ENCODE measurements at regions not wholly inside any gene's neighbourhood (a gene's known extent, or its start where the extent isn't known, plus 50 kb on each side); places are given as distances from the start of the nearest gene placed in this dataset.

DNA sequence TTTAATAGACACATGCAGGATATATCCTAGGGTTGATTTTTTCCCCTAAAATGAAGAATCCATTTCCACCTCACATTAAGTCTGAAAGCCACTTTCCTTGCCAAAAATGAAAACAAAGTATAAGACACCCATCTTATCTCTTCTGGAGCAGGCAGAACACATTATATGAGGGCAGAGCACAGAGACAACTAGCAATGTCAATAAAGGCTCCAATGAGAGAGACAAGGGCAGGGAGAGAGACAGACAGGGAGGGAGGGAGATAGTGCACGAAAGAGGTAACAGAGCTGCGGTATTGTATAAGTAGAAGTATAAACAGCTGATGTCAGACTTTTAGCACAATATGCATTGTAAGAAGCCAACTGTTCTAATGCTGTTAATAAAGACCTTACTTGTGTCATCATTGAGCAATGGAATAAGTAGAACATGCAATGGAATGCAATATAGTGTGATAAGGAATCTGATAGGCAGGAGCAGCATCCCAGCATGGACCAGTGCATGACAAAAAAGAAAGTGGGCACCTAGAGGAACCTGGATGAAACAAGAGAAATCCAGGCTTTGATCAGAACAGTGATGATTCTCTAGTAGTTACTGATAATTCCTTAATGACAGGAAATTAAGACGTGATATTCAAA, 150.6 kb upstream of the TCF4 start:
- ATAC-seq (no peak), FAIRE-seq (no peak), DNase-seq (ENCODE audit: low read depth, low spot score) (no peak)
- Histone ChIP-seq H3K27ac (ENCODE audit: control insufficient read depth, insufficient read depth) (no peak overlapping the region), H4K20me1 (ENCODE audit: control insufficient read depth, insufficient read depth) (no peaks in the 10 kb centered on the region), H3K36me3 (ENCODE audit: control insufficient read depth in 2 of 2, insufficient read depth in 2 of 2, low read length in 1 of 2) (no peaks in the 10 kb centered on the region), H3K9ac (ENCODE audit: control insufficient read depth, insufficient read depth, low read length) (no peak overlapping the region), H2AFZ (ENCODE audit: control insufficient read depth, low read depth, low read length) (no peak overlapping the region), H3K4me2 (ENCODE audit: control insufficient read depth, insufficient read depth) (no peak overlapping the region), H3K4me1 (ENCODE audit: control insufficient read depth, insufficient read depth, low read length) (no peaks in the 10 kb centered on the region), H3K79me2 (ENCODE audit: control insufficient read depth, insufficient read depth, low read length) (no peaks in the 10 kb centered on the region), H3K27me3 (replicated peaks in 1 of 2; ENCODE audit: control insufficient read depth in 2 of 2, insufficient read depth in 2 of 2, low read length in 1 of 2) (no peaks in the 10 kb centered on the region), H3K4me3 (no peak overlapping the region), H3K9me3 (replicated peaks; ENCODE audit: control insufficient read depth, insufficient read depth, low read length) (no peaks in the 10 kb centered on the region)
- ChIA-PET SMC1A (ENCODE audit: uncharacterized antibody, unreplicated experiment) (no interaction called here), CTCF (no interaction called here), RAD21 (ENCODE audit: unreplicated experiment) (no interaction called here), POLR2A (no interaction called here)
- TF ChIP-seq CHD1 (IDR thresholded peaks at IDR 0.05; ENCODE audit: low read depth, low read length), result no peak
- TF ChIP-seq E2F4 (IDR thresholded peaks at IDR 0.05; ENCODE audit: low read depth, low read length), result no peak
- TF ChIP-seq SREBF1 (IDR thresholded peaks at IDR 0.05; ENCODE audit: low read length), result no peak
- TF ChIP-seq JUNB (IDR thresholded peaks at IDR 0.05), result no peak
- TF ChIP-seq TCF3 (IDR thresholded peaks at IDR 0.05; ENCODE audit: borderline replicate concordance, insufficient read depth, low read depth, low read length), result no peak
- TF ChIP-seq POLR2AphosphoS2 (IDR thresholded peaks at IDR 0.05; ENCODE audit: low read depth, low read length), result no peak
- no TSS peak for BruUV-seq (replicated peaks)
- 41% methylated on average over 3 of the region's 3 CpGs for WGBS (ENCODE audit: insufficient coverage, insufficient replicate concordance, low lambda C conversion rate, missing lambda C conversion rate)
- in situ Hi-C loops (cut with MboI) (no loop called here), intact Hi-C loops (cut with micrococcal nuclease; ENCODE audit: unreplicated experiment) (no loop called here)

DNA sequence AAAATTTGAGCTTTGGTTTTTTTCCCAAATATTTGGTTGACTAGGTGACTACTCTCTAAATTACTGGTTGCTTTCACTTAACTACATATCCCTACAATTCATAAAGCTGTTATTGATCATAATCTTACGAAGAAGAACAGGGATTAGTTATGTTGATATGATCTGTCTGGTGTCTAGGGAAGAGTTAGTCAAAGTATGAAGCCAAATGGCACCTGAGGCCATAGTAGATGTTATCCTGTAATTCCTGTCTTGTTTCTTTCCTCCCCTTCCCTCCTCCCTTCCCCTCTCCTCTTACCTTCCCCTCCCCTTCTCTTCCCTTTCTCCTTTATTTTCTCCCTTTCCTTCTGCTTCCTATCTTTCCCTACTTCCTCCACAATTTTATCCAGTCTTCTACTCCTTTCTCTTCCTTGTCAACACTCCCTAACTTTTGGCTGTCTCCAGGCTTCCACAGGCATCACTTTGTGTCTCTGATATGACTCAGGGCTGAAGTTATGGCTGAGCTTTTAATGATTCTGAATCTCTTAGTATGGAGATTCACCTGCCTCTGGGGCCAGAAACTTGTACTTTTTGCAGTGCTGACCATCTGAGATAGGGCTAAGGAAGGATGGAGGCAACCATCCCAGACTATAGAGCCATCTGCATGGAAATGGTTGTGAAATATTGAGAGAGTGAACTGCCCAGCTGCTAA, 149.9 kb upstream of the TCF4 start:
- ATAC-seq (no peak), DNase-seq (ENCODE audit: low read depth, low spot score) (no peak), FAIRE-seq (no peak)
- Histone ChIP-seq H2AFZ (ENCODE audit: control insufficient read depth, low read depth, low read length) (no peak overlapping the region), H3K27me3 (replicated peaks in 1 of 2; ENCODE audit: control insufficient read depth in 2 of 2, insufficient read depth in 2 of 2, low read length in 1 of 2) (no peaks in the 10 kb centered on the region), H3K79me2 (ENCODE audit: control insufficient read depth, insufficient read depth, low read length) (no peaks in the 10 kb centered on the region), H3K4me1 (ENCODE audit: control insufficient read depth, insufficient read depth, low read length) (no peaks in the 10 kb centered on the region), H3K4me2 (ENCODE audit: control insufficient read depth, insufficient read depth) (no peak overlapping the region), H3K4me3 (no peak overlapping the region), H3K36me3 (ENCODE audit: control insufficient read depth in 2 of 2, insufficient read depth in 2 of 2, low read length in 1 of 2) (no peaks in the 10 kb centered on the region), H3K9me3 (replicated peaks; ENCODE audit: control insufficient read depth, insufficient read depth, low read length) (no peaks in the 10 kb centered on the region), H3K27ac (ENCODE audit: control insufficient read depth, insufficient read depth) (no peak overlapping the region), H3K9ac (ENCODE audit: control insufficient read depth, insufficient read depth, low read length) (no peak overlapping the region), H4K20me1 (ENCODE audit: control insufficient read depth, insufficient read depth) (no peaks in the 10 kb centered on the region)
- intact Hi-C loops (cut with micrococcal nuclease; ENCODE audit: unreplicated experiment) (no loop called here), in situ Hi-C loops (cut with MboI) (no loop called here)
- ChIA-PET RAD21 (ENCODE audit: unreplicated experiment) (no interaction called here), SMC1A (ENCODE audit: uncharacterized antibody, unreplicated experiment) (no interaction called here), CTCF (no interaction called here), POLR2A (no interaction called here)
- WGBS (ENCODE audit: insufficient coverage, insufficient replicate concordance, low lambda C conversion rate, missing lambda C conversion rate), result 0% methylated on average over 1 of the region's 1 CpG
- TF ChIP-seq HDGF (IDR thresholded peaks at IDR 0.05) (no peak), MYC (IDR thresholded peaks at IDR 0.05; ENCODE audit: insufficient read depth, insufficient read length, insufficient replicate concordance, low read length, severe bottlenecking) (no peak), ATF3 (IDR thresholded peaks at IDR 0.05; ENCODE audit: borderline replicate concordance, extremely low read depth, low read depth, low read length) (no peak), LARP7 (IDR thresholded peaks at IDR 0.05) (no peak), SUZ12 (IDR thresholded peaks at IDR 0.05; ENCODE audit: unreplicated experiment) (no peak), BRCA1 (IDR thresholded peaks at IDR 0.05; ENCODE audit: low read depth, low read length) (no peak), EZH2 (IDR thresholded peaks at IDR 0.05; ENCODE audit: borderline replicate concordance, control insufficient read depth, low read depth, low read length) (no peak), POU2F2 (IDR thresholded peaks at IDR 0.05; ENCODE audit: borderline replicate concordance, low read depth, low read length) (no peak), EGR1 (IDR thresholded peaks at IDR 0.05; ENCODE audit: borderline replicate concordance in 1 of 2, low read depth in 2 of 2, low read length in 2 of 2) (no peak), ZNF207 (IDR thresholded peaks at IDR 0.05; ENCODE audit: borderline replicate concordance) (no peak)
- BruUV-seq (replicated peaks), result no TSS peak
